ENCODE measurements at regions not wholly inside any gene's neighbourhood (a gene's known extent, or its start where the extent isn't known, plus 50 kb on each side); places are given as distances from the start of the nearest gene placed in this dataset.

DNA sequence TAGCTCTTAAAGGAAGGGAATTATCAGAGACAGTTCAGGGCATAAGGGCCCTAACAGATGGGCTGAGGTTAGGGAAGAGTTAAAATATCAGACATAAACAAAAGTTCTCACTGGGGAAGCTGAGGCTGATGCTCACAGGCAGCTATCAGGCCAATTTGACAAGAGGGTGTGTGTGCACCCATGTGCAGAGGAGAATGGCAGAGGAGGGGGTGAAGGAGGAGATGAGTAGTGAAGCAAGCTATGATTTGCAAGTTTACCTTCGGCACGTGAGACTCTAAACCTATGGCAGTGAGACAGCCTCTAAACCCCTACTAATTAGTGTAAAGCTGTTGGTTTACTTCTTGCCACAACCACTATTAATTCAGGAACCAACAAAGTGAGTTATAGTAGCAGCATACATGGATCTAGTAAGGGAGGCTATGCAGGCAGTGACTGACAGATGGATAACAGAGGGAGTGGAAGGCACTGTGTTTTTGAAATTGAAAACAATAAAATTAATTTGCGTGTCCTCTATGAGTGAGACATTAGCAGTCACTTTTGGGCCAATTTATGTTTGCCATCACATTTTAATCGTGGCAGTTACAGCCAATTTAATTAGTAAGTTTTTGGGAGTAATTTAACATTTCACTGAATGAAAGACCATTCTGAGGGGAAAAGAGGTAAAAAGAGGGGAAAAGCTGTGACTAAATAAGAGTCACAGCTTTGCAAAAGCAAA is 99.6 kb upstream of the HTR2A start:
- DNase-seq (ENCODE audit: low read depth, low spot score) = no peak

- DNase-seq (ENCODE audit: low read depth, low spot score) = no peak
Observed at GRCh38 chr13:46995874-46996273, 99.0 kb upstream of the HTR2A start.

DNA sequence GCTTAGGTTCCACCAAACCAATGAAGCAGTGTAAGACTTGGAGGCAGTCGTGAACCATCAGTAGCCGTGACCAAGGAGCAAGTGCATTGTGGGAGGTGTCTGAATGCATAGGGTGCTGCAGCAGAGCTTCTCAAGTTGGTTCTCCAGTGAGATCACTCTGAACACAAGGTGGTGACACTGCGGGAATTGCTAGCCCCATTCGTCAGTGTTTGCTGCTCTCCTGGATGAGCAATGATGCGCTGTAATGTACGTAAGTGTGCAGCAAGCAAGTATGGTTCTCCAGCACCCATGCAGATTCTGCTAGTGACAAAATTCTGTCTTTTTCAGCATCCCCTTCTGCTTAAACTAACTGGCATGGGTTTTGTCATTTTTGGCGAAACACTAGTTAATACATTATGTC is 97.6 kb upstream of the HTR2A start:
- DNase-seq (ENCODE audit: low read depth, low spot score) = no peak

DNA sequence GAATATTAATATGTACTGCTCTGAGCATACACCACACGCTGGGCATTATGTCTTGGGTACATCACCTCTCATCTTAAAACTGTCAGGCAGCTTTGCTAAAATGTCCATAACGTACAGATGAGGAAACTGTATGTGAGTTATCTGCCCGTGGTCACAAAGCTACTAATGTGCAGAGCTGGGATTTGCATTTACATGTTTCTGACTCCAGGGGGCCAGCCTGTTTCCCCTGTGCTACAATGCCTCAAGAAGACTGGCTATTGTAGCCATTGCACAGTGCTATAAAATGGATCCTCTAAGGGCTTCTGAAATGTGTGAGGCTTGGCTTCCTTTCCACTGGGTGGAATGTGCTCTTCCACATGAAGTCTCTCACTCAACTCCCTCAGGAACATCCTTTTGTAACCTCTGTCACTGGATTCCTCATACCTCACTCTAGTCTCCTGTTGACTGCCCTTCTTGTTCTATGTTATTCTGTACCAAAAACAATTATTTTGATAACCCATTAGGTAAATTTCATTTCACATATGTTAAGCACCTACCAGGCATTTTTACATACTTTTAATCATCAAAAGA is 95.6 kb upstream of the HTR2A start:
- DNase-seq (ENCODE audit: low read depth, low spot score) = peak; percentile 4

DNA sequence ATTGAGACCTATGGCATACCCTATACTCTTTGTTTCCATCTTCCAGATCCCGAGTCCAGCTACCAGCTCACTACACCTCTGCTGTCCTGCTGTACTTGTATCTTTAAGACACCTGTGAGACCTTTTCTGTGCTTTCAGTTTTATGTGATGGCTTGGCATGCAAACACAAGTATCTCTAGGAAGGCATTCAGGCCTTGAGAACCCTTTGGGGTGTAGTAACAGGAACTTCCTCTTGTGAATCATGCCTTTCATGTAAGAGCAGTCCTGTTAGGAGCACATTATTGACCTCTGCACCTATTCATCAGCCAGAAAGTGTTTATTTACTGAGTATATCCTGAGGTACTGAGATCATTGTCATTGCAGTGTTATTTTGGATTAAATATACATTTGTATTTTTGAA is 87.0 kb upstream of the HTR2A start:
- DNase-seq (ENCODE audit: low read depth, low spot score) = no peak

DNA sequence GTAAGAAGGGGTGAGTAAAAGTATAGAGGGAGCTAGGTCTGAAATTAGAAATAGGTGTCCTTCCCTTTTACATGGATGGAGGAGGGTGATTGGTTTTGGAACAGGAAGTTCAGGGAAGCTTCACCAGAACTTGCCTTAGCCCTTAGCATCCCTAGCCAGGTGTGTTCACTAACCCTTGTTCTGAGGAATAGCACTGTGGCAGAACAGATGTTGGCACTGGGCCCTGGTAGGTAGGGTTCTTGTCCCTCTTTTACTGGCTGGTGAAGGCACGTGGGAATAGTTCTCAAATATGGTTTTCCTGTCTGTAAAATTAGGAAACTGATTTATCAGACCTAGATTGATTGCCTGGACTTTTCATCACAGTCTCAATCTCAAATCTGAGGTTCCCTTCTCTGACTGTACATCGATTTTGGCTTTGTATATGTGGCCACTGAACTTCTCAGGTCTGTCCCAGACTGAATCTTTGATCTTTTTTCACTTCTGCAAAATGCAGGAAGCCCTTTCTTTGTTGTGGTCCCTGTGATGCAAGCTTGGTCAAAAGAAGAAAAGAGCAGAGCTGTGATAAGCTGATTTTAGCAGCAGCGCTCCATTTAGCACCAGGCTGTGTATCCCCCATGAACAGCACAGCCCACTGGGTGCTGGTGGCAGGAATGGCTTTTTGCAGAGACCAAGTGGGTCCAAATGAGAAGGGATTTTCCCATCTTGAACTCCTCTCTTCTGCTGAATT is 86.2 kb upstream of the HTR2A start:
- DNase-seq (ENCODE audit: low read depth, low spot score) = no peak

DNA sequence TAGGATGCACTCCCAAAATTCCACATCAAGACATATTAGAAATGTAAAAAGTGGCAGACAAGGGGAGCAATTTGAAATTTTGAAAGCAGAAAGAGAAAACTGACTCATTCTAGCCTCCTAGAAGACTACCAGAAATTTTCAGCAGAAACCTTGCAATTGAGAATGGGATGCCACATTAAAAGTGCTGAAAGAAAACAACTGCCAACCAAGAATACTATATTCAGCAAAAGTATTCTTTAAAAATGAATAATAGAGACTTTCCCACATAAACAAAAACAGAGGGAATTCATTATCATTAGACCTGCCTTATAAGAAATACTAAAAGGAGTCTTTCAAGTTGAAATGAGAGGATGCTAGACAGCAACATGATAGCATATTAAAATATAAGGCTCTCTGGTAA is 78.3 kb upstream of the HTR2A start:
- no peak for DNase-seq (ENCODE audit: low read depth, low spot score)

DNA sequence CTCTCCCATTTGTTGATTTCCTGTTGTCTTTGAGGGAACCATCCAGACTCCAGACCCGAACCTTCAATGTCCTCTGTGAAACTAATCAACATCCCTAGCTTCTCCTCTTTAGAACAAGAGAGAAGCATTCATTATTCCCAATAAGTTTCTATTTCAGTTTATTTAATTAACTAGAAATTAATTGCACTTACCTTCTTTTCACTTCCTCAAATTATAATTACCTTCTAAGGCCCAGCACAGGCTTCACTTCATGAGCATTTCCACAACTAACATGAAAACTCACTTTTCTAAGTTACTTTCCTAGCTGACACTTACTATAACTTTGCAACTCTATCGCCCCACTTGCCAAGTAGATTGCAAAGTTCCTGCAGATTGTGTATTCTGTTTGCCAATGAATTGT is 71.6 kb upstream of the HTR2A start:
- DNase-seq (ENCODE audit: low read depth, low spot score) = no peak

- DNase-seq (ENCODE audit: low read depth, low spot score) = peak; percentile 16
Observed at GRCh38 chr13:46964789-46965527, 68.1 kb upstream of the HTR2A start.

DNA sequence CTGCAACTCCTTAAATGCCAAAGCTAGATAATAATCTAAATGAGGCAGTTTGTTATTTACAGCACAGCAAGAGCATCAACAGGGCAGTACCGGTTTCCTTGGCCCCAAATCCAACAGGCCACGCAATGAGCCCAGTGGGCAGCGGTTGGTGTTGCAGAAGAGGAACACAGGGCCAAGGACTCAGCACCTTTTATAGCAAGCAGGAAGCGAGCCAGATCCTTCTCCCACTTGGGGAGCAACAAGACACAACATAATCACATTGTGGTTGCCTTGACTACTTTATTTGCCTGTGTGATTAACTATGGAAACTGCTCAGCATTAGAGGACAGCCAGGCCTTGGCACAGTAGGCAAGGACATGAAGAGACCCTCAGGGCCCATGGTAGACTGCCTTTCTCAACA is 67.1 kb upstream of the HTR2A start:
- DNase-seq (ENCODE audit: low read depth, low spot score) = no peak

GRCh38 chr13:46962281-46962941 is 65.6 kb upstream of the HTR2A start:
- DNase-seq (ENCODE audit: low read depth, low spot score) = peak; percentile 6

GRCh38 chr13:46961719-46962118 is 64.9 kb upstream of the HTR2A start:
- DNase-seq (ENCODE audit: low read depth, low spot score) = peak; percentile 64

GRCh38 chr13:46953941-46954340 is 57.1 kb upstream of the HTR2A start:
- no peak for DNase-seq (ENCODE audit: low read depth, low spot score)

DNA sequence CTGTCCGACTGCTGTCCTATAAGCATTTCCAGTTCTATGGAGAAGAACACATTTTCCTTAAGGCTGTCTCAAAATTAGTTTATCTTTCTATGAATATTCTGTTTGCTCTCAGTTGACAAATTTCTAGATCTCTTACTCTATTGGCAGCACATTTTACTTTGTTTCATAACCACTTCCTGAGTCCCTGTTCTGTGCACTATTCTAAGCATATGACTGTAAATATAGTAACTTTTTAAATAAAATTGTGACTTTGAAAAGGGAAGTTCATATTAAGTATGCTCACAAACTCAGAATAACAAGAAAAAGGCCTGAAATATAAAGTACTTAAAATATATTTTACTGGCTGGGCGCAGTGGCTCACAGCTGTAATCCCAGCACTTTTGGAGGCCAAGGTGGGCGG is 56.5 kb upstream of the HTR2A start:
- no peak for DNase-seq (ENCODE audit: low read depth, low spot score)

GRCh38 chr13:46951516-46951915 is 54.7 kb upstream of the HTR2A start:
- no peak for DNase-seq (ENCODE audit: low read depth, low spot score)

DNA sequence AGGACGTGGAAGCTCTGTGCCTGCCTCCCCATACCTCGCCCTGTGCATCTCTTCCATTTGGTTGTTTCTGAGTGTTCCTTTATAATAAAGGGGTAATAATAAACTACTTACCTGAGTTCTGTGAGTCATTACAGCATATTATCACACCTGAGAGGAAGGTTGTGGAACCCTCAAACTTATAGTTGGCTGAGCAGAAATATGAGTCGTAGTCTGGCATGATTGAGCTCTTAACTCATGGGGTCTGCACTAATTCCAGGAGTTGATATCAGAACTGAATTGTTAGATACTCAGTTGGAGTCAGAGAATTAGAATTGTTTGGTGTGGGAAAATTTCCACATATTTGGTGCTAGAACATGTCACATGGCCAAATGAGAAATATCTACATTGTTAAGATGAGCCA is 52.4 kb upstream of the HTR2A start:
- DNase-seq (ENCODE audit: low read depth, low spot score) = no peak

DNA sequence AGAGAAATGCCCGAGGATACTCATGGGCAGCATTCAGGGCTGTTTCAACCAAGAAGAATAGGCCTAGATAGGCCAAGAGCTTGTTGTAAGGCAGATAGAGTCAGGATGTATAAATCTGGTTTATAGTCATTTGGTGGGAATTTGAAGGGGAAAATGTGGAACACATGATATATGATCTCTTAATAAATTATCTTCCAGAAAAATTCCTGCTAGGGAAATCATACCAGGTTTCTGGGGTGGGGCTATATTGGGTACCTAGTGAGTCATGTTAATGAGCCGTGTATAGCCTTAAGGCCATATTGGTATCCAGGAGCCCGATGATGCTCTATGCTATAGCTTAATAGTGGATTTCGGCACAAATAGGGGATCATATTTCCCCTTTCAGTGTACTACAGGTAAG is 51.5 kb upstream of the HTR2A start:
- no peak for DNase-seq (ENCODE audit: low read depth, low spot score)

- DNase-seq (ENCODE audit: low read depth, low spot score) = no peak
Observed at GRCh38 chr13:46947425-46948191, 50.8 kb upstream of the HTR2A start.
